H1 (cell line): ENCODE measurements at regions not wholly inside any gene's neighbourhood (a gene's known extent, or its start where the extent isn't known, plus 50 kb on each side); places are given as distances from the start of the nearest gene placed in this dataset.

Experiments used
- ATF2 ChIP-seq: IDR thresholded peaks from 2 replicates; pipeline ENCODE4 v1.6.1; 2012; ENCODE audit warnings: low read length, inconsistent platforms
- GABPA ChIP-seq: IDR thresholded peaks from 2 replicates; pipeline ENCODE4 v1.6.1; 2011; ENCODE audit warnings: mild to moderate bottlenecking, low read length, moderate library complexity, borderline replicate concordance; ENCODE audit not compliant: insufficient read depth
- MAX ChIP-seq: IDR thresholded peaks from 2 replicates; pipeline ENCODE4 v1.6.1; 2012; ENCODE audit warnings: inconsistent platforms

GRCh38 chr4:189600264-189600663, 340.4 kb upstream of the FRG1 start (continued):
- TF ChIP-seq MAX (no peak), GABPA (no peak), ATF2 (no peak)
